GM19452 (cell line): ENCODE measurements at regions not wholly inside any gene's neighbourhood (a gene's known extent, or its start where the extent isn't known, plus 50 kb on each side); places are given as distances from the start of the nearest gene placed in this dataset.

Experiments
- ATAC-seq: cut with Tn5 transposase; IDR thresholded peaks from one replicate; pipeline ENCODE4 v1.9.1; 2021; ENCODE audit not compliant: unreplicated experiment

DNA sequence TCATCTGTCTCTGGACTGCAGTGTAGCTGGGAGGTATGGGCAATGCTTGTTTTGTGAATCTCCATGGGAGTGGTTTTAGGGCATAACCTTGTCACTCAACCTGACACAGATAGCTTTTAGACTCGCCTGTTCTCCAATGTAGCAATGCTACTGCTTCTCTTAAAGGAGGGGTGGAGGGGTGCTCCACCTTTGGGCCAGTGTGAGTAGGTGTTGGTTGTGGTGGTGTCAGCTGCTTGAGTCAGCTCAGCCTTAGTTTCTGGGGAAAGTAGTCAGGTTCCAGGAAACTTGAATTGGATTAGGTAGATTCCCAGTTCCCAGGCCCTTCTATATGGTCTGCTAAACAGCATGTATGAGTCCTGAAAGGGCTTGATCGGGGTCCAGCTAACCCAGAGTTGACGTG lies 91.1 kb upstream of the PLPPR1 start:
- no peak for ATAC-seq

- no peak for ATAC-seq
These were observed 90.0 kb upstream of the PLPPR1 start for GRCh38 chr9:100938507-100938906.

- ATAC-seq = no peak
These were observed 88.9 kb upstream of the PLPPR1 start for GRCh38 chr9:100939636-100940035.

DNA sequence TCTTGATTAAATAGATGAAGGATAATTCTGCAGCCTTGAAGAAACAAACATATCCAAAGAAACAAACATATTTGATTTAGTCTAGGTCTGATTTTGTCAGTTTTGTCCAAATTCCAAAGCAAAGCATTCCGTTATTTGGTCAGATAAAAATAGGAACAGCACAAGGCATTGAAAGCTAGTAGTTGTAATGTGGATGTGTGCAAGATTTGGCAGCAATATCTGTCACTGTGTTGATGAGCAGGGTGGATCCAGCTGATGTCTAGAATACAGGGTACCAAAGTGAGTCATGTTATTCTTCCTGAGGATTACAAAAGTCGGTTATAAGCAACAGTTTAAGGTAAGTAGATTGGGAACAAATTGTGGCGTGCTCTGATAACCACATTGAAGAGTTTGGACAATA lies 69.3 kb upstream of the PLPPR1 start:
- no peak for ATAC-seq
